Stimulated activated naive CD8-positive, alpha-beta T cell treated with anti-CD3 and anti-CD28 coated beads, Interleukin-15, amount 100 ng/mL, for 72 hours (primary cell): ENCODE measurements at regions not wholly inside any gene's neighbourhood (a gene's known extent, or its start where the extent isn't known, plus 50 kb on each side); places are given as distances from the start of the nearest gene placed in this dataset.

Experiments
- ATAC-seq: fragments of 150-1000 bp; cut with Tn5 transposase; 2 replicates; pipeline ENCODE4 v1.10.0; 2021; ENCODE audit warnings: mild to moderate bottlenecking, moderate library complexity
- DNase-seq, 2 donors: peaks; one replicate each; pipeline ENCODE4 v3.0.0; 2021 to 2022
- H3K27ac Mint-ChIP-seq, 2 donors: one replicate each; pipeline ENCODE4 v1.8.0; 2022; ENCODE audit warnings: mild to moderate bottlenecking in 2 of 2, mixed read lengths in 2 of 2, moderate library complexity in 2 of 2
- H3K27me3 Mint-ChIP-seq: one replicate; pipeline ENCODE4 v1.8.0; 2022; ENCODE audit warnings: mixed read lengths
- H3K4me1 Mint-ChIP-seq: one replicate; pipeline ENCODE4 v1.8.0; 2022; ENCODE audit warnings: mild to moderate bottlenecking, mixed read lengths
- H3K4me3 Mint-ChIP-seq, 2 donors: one replicate each; pipeline ENCODE4 v1.8.0; 2022; ENCODE audit warnings: mild to moderate bottlenecking in 2 of 2, mixed read lengths in 2 of 2, moderate library complexity in 1 of 2
- H3K9me3 Mint-ChIP-seq, 2 donors: one replicate each; pipeline ENCODE4 v1.8.0; 2022; ENCODE audit warnings: mixed read lengths in 2 of 2

DNA sequence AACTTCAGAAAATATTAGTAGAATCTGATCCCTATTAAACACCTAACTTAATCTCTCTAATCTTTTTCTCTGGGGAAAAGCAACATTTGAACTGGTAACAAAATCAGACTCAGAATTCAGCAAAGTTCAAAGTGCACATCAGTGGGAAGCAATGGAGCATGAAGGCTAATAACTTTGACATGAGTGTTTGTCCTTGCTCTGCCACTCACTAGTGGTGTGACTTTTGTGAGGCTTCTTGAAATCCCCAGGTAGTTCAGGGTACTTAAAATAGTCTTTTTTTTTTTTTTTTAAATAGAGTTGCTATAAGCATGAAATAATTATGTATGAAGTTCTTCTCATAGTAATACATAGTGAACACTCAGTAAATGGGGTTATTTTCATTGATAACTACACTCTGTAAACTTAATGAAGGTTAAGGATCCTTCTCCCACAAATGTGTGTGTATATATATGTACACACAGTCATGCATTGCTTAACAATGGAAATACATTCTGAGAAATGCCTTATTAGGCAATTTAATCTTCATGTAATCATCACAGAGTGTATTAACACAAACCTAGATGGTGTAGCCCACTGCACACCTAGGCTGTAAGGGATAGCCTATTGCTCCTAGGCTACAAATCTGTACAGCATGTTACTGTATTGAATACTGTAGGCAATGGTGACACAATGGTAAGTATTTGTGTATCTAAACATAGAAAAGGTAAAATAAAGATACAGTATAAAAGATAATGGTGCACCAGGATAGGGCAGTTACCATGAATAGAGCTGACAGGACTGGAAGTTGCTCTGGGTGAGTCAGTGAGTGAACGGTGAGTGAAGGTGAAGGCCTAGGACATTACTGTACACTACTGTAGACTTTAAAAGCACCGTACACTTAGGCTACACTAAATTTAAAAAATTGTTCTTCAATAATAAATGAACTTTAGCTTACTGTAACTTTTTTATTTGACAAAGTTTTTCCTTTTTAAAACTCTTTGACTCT, 73.3 kb upstream of the HMHB1 start:
- Mint-ChIP-seq H3K27me3 (peaks cover 5% of the 10 kb centered on the region), H3K4me1 (no peaks in the 10 kb centered on the region), H3K27ac (no peak overlapping the region), H3K4me3 (no peak overlapping the region), H3K9me3 (no peaks in the 10 kb centered on the region)
- DNase-seq (no peak), ATAC-seq (no peak)

DNA sequence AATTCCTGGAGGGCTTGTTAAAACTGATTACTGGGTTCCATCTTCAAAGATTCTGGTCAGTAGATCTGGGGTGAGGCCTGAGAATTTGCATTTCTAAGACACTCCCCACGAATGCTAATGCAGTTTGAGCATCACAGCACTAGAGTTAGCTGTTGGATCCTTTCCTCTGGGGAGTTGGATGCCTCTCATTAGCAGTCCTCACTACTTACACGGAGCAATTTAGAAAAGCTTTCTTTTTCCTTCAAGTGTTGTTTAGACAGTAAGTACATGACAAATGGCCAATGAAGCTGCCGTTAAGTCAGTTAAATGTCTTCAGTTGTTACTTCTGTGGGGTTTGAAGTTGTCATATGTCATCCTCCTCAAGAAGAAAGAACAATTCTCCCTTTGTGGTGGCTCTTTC, 74.9 kb upstream of the HMHB1 start:
- Mint-ChIP-seq H3K27ac (no peak overlapping the region), H3K27me3 (no peaks in the 10 kb centered on the region), H3K4me3 (no peak overlapping the region), H3K9me3 (no peaks in the 10 kb centered on the region), H3K4me1 (no peaks in the 10 kb centered on the region)
- no peak for DNase-seq
- no peak for ATAC-seq

DNA sequence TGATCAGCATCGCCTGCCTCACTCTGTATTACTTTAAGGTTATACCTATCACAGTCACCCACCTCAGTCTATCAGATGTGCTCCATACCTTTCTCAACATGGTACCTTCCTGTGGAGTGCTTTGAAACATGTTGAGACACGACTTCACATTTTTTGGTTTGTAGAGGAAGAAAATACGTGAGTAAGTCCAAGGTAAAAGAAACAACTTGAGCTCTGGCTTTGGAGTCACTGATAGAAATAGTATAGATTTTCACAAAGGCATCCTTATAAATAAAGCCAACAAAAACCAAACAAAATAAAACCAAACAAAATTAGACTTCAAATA, 77.5 kb upstream of the HMHB1 start:
- H3K4me3 Mint-ChIP-seq: no peak overlapping the region
- peaks cover 8% of the 10 kb centered on the region for H3K27me3 Mint-ChIP-seq
- H3K9me3 Mint-ChIP-seq: no peaks in the 10 kb centered on the region
- H3K4me1 Mint-ChIP-seq: no peaks in the 10 kb centered on the region
- DNase-seq (no peak), ATAC-seq (no peak)
- H3K27ac Mint-ChIP-seq: no peak overlapping the region

DNA sequence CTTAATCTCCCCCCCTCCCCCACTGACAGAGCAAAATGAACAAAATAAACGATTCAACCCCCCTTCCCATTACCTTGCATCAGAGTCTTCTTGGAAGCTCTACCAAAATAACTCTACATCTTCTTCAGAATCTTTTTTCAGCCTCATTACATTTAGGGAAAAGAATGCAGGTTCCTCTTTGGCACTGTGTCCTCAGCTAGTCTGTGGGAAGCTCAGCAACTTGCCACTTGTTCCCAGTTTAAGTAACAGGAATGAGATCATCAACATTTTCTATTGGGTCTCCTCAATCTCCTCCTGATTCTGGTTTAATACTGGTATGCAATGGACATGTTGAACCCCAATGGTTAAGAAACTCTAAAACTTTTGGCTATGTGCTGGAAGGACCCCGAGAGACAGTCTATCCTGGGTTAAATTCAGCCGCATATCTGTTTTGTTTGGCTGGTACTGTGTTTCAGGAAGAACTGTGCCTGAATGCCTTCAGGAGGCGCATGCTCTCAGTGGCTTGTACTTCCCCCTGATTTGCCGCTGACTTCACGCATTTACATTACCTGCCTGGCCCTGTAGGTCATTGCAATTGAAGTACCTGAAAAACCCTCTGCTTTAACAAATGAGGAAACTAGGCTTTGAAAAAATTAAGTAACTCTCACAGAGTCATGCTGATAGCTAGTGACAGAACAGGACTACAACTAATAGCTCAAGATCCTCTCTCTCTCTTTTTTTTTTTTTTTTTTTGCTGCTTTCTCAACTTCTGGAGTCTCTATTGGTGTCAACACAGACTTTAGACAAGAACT, 78.1 kb upstream of the HMHB1 start:
- DNase-seq (no peak), ATAC-seq (no peak)
- H3K27me3 Mint-ChIP-seq: peaks cover 8% of the 10 kb centered on the region
- no peak overlapping the region for H3K4me3 Mint-ChIP-seq
- H3K27ac Mint-ChIP-seq: no peak overlapping the region
- H3K9me3 Mint-ChIP-seq: no peaks in the 10 kb centered on the region
- H3K4me1 Mint-ChIP-seq: no peaks in the 10 kb centered on the region

DNA sequence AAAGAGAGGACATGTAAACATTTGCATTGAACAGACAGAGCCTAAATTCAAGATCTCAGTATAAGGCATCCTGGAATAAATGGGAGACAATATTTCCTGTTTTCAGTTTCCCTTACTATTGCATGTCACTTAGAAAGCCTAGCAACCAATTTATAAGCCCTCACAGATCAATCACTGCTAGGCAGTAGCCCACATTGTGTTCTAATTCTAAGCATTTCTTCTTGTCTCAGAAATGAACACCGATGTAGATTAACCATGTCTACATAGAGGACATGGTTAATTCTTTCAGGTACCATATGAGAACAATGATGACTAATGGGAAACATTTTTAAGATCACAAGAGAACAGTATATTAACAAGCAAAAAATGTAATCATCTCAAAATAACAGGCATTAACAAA, 79.6 kb upstream of the HMHB1 start:
- no peaks in the 10 kb centered on the region for H3K9me3 Mint-ChIP-seq
- ATAC-seq: no peak
- DNase-seq: no peak
- no peak overlapping the region for H3K27ac Mint-ChIP-seq
- no peaks in the 10 kb centered on the region for H3K4me1 Mint-ChIP-seq
- H3K27me3 Mint-ChIP-seq: peaks cover 8% of the 10 kb centered on the region
- no peak overlapping the region for H3K4me3 Mint-ChIP-seq

DNA sequence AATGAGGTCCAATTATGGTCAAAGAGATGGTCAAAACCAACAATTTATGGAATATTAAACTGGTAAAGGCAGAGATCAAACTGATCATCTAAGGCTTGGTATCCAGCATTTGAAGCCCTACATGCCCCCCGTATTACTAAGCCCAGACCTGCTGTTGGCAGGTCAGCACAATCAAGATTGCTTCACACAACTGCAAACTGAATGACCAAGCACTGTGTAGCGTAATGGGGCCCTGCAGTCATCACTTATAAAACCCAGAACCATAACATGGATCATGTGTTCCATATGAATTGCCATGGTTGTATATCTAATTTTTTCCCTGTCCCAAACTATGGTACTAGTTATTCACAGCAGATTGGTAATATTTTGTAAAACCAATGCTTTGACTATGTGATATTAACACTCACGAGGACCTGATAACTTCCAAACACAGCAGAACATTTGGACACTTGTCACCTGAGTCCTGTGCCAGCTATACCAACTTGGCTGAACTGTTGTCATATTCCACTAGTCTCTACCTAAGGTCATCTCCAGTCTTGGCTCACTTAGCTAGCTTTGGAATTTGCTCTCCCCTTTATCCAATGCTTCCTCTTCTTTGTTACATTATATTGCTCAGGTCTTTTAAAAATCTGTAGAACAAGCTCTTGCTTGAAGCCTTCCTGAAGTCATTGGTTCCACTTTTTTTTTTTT, 81.7 kb upstream of the HMHB1 start:
- ATAC-seq (no peak), DNase-seq (no peak)
- peak overlapping the region in 1 of 2 donors; percentile 27 for H3K27ac Mint-ChIP-seq
- H3K27me3 Mint-ChIP-seq: peaks cover 8% of the 10 kb centered on the region
- H3K4me3 Mint-ChIP-seq: no peak overlapping the region
- peaks cover 0 to 7% of the 10 kb centered on the region in 2 donors for H3K9me3 Mint-ChIP-seq
- H3K4me1 Mint-ChIP-seq: no peaks in the 10 kb centered on the region

DNA sequence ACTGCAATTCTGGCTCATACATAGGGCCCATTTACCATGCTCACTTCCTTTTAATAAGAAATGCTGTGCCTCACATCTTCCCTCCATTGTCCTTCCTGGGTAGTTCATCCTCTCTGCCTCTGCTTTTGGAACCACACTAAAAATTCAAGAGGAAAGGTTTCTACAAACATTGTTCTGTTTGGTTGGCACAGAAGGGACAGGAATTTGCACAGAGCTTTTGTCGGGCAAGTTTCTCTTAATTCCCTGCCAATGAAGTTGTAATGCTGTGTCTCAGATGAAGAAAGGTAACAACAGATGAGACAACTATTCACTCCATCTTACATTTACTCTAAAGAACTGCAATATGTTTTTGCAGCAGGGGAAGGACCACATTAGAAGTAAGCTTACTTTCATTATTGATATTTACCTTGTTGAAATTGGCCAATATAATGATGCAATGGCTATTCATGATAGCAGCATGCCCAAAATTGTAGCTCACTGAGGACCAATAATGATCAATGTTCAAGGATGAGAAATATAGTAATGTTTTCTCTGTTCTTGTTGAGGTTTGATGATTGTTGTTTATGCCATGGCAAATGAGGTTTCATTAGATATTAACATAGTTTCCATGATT, 82.5 kb upstream of the HMHB1 start:
- peaks cover 8 to 15% of the 10 kb centered on the region in 2 donors for H3K9me3 Mint-ChIP-seq
- H3K27me3 Mint-ChIP-seq: peaks cover 8% of the 10 kb centered on the region
- no peak for ATAC-seq
- no peak overlapping the region for H3K27ac Mint-ChIP-seq
- no peak for DNase-seq
- H3K4me1 Mint-ChIP-seq: no peaks in the 10 kb centered on the region
- no peak overlapping the region for H3K4me3 Mint-ChIP-seq

DNA sequence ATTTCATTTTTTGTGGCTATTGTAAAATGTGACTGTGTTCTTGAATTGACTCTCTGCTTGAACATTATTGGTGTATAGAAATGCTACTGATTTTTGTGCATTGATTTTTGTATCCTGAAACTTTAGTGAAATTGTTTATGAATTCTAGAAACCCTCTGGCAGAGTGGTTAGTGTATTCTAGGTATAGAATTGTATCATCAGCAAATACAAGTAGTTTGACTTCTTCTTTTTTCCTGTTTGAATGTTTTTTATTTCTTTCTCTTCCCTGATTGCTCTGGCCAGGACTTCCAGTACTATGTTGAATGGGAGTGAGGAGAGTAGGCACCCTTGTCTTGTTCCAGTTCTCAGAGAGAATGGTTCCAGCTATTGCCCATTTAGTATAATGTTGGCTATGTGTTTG, 88.8 kb upstream of the HMHB1 start:
- Mint-ChIP-seq H3K27ac (no peak overlapping the region), H3K27me3 (peaks cover 18% of the 10 kb centered on the region), H3K4me3 (no peak overlapping the region), H3K4me1 (no peaks in the 10 kb centered on the region), H3K9me3 (peaks cover 12 to 30% of the 10 kb centered on the region in 2 donors)
- DNase-seq (no peak), ATAC-seq (no peak)

DNA sequence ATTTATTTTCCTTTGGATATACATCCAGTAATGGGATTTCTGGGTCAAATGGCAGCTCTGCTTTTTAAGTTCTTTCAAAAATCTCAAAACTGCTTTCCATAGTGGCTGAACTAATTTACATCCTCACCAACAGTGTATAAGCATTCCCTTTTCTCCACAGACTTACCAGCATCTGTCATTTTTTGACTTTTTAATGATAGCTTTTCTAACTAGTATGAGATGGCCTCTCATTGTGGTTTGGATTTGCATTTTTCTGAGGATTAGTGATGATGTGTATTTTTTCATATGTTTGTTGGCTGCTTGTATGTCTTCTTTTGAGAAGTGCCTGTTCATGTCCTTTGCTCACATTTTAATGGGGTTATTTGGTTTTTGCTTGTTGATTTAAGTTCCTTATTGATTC, 90.0 kb upstream of the HMHB1 start:
- no peaks in the 10 kb centered on the region for H3K4me1 Mint-ChIP-seq
- H3K27me3 Mint-ChIP-seq: peaks cover 18% of the 10 kb centered on the region
- H3K4me3 Mint-ChIP-seq: no peak overlapping the region
- H3K27ac Mint-ChIP-seq: no peak overlapping the region
- no peak for ATAC-seq
- no peak for DNase-seq
- peaks cover 12 to 30% of the 10 kb centered on the region in 2 donors for H3K9me3 Mint-ChIP-seq

DNA sequence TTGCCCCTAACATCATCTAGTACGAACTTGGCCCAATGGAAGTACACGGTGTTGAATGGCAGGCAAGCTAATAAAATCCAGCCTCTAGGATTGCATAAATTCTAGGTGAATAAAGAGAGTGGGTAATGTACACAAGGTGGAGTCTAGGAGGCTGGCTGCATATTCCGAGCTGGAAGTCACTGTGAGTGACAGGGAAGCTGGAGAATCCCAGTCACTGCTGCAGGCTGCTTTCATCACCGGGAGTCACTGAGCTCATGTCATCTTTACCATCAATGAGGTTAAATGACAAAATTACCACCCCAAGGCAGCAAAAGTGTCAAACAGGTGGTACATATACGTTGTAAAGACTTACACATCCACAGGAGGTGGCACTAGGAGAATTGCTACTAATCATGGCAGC, 91.3 kb upstream of the HMHB1 start:
- H3K4me3 Mint-ChIP-seq: no peak overlapping the region
- peaks cover 12 to 28% of the 10 kb centered on the region in 2 donors for H3K9me3 Mint-ChIP-seq
- H3K4me1 Mint-ChIP-seq: no peaks in the 10 kb centered on the region
- DNase-seq (no peak), ATAC-seq (no peak)
- no peak overlapping the region for H3K27ac Mint-ChIP-seq
- H3K27me3 Mint-ChIP-seq: peaks cover 18% of the 10 kb centered on the region

DNA sequence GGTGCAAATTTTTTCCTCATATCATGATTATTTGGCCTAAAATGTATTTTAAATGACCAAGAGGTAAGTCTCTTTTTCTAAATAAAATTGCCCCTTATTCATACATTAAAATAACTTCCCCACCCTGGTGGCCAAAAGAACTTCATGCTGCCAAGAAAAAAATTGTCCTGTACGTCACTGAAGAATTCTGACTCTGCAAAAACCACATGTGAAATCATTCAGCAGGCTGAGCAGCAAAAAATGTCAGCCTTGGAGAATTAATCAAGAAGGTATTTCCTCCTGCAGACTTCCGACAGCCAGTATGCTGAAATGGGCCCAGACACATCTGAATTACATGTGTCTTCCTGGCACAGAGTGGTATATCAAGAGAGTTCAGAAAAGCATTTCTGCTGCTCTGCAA, 94.6 kb upstream of the HMHB1 start:
- DNase-seq (no peak), ATAC-seq (no peak)
- Mint-ChIP-seq H3K4me1 (no peaks in the 10 kb centered on the region), H3K27ac (no peak overlapping the region), H3K27me3 (peaks cover 10% of the 10 kb centered on the region), H3K9me3 (no peaks in the 10 kb centered on the region), H3K4me3 (no peak overlapping the region)

DNA sequence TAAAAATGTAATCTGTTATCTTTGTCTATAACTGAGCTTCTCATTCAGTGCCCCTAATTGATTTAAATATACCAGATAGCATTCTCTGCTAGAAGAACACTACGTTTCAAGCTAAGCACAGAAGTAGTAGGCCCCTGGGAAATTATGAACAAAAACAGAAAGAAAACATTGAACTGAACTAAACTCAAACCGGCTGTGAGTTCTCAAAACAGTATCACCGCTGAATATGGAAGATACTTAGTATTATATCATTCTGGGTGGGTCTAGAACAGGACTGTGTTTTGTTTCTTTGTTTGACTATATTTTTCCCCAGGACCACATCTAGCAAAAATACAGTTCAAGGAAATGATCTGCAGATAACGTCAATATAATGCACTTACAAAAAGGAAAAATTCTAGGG, 95.1 kb upstream of the HMHB1 start:
- Mint-ChIP-seq H3K27me3 (peaks cover 5% of the 10 kb centered on the region), H3K9me3 (no peaks in the 10 kb centered on the region), H3K4me1 (no peaks in the 10 kb centered on the region), H3K27ac (no peak overlapping the region), H3K4me3 (no peak overlapping the region)
- DNase-seq (no peak), ATAC-seq (no peak)

DNA sequence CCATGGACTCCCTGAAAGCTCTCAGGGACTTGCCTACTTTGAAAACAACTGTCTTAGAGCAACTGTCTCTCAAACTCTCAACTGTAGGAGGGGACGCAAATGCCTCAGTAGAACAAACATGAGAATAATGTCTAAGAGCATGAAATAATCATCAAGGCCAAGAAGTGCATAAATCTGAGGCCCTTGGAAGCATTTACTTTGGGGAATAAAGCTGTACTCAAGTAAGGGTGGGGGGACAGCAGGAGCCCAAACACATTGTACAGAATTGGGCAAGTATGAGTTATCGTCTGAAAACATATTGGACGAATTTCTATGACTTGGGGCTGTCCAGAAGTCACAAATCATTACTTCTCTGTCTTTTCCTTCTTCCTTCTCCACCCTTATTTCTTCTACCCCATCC, 96.3 kb upstream of the HMHB1 start:
- no peak for DNase-seq
- Mint-ChIP-seq H3K27me3 (no peaks in the 10 kb centered on the region), H3K27ac (no peak overlapping the region), H3K4me1 (no peaks in the 10 kb centered on the region), H3K4me3 (no peak overlapping the region), H3K9me3 (no peaks in the 10 kb centered on the region)
- no peak for ATAC-seq

DNA sequence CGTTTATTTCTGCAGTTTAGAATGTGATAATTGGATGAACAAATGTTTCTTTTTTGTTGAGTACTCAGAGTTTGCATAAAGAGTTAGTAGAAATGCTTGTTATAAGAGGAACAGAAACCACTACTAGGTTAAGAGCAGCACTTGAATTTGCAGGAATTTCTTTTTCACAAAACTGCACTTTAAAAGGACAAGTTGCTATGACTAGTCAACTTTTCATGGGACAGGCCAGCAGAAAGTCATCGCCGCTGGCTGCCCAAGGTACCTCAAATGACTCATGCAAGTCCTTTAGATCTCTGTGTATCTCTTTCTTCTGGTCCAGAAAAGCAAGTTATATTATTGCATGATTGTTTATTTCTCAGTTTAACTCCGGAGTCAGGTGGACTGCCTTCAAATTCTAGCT, 97.3 kb upstream of the HMHB1 start:
- no peak overlapping the region for H3K27ac Mint-ChIP-seq
- DNase-seq (no peak), ATAC-seq (no peak)
- no peaks in the 10 kb centered on the region for H3K9me3 Mint-ChIP-seq
- no peak overlapping the region for H3K4me3 Mint-ChIP-seq
- H3K4me1 Mint-ChIP-seq: no peaks in the 10 kb centered on the region
- H3K27me3 Mint-ChIP-seq: no peaks in the 10 kb centered on the region
